AG09319 (cell line): ENCODE measurements at regions not wholly inside any gene's neighbourhood (a gene's known extent, or its start where the extent isn't known, plus 50 kb on each side); places are given as distances from the start of the nearest gene placed in this dataset.

ENCODE experiments used
- DNase-seq: peaks from one replicate; pipeline ENCODE4 v3.0.0-alpha.2; 2010; ENCODE audit warnings: low read depth; ENCODE audit errors: extremely low read depth
- TF ChIP-seq, protein P1 (sequence below): IDR thresholded peaks from 2 replicates; pipeline ENCODE4 v1.5.1; 2011; ENCODE audit warnings: low read depth, mild to moderate bottlenecking, inconsistent platforms, low read length, moderate library complexity

DNA sequence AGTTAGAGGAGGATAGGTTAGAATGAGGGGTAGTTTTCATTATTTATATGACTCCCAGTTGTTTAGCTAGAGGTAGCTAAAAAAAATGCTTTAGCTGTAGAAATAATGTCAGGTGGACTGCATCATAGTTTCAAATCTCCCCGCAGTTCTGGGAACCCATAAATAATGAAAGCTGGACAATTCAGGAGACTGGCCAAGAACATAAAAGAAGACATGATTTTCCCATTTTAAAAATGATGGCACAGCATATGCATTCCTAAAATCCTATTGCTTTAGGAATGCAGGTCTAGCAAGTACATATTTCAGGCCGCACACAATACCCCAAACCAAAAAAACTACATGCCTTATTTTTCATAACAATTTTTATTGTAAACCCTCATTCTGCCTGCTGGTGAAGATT, 143.3 kb downstream of the CTH start:
- TF ChIP-seq, protein P1, sequence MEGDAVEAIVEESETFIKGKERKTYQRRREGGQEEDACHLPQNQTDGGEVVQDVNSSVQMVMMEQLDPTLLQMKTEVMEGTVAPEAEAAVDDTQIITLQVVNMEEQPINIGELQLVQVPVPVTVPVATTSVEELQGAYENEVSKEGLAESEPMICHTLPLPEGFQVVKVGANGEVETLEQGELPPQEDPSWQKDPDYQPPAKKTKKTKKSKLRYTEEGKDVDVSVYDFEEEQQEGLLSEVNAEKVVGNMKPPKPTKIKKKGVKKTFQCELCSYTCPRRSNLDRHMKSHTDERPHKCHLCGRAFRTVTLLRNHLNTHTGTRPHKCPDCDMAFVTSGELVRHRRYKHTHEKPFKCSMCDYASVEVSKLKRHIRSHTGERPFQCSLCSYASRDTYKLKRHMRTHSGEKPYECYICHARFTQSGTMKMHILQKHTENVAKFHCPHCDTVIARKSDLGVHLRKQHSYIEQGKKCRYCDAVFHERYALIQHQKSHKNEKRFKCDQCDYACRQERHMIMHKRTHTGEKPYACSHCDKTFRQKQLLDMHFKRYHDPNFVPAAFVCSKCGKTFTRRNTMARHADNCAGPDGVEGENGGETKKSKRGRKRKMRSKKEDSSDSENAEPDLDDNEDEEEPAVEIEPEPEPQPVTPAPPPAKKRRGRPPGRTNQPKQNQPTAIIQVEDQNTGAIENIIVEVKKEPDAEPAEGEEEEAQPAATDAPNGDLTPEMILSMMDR: no peak
- DNase-seq: no peak

- TF ChIP-seq, protein P1: no peak
- DNase-seq: no peak
Measured at GRCh38 chr1:70556541-70556940, 145.5 kb downstream of the CTH start.

- DNase-seq: no peak
- TF ChIP-seq, protein P1: no peak
Measured at GRCh38 chr1:70567167-70567566, 156.1 kb downstream of the CTH start.

DNA sequence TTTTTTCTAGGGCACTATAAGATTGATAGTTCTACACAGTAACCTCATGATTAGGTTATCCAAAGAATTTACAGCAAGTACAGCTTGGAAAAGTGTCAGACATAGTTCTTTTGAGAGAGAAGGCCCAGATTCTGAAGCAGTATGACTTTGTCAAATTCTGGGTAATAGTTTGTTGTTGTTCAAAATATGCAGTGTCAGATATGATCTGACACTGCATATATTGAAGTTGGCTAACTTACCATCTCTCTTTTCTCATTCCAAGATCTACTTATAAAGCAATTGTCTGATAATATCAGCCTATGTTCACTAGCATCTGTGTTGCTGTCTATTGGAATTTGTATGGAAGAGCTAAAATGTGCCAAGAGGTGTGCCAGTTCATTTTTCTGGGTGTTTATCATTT, 160.1 kb downstream of the CTH start:
- DNase-seq: no peak
- TF ChIP-seq, protein P1: no peak

GRCh38 chr1:70573317-70573843, 162.3 kb downstream of the CTH start:
- no peak for DNase-seq
- TF ChIP-seq, protein P1: no peak

GRCh38 chr1:70581661-70582060, 170.6 kb downstream of the CTH start:
- no peak for DNase-seq
- TF ChIP-seq, protein P1: no peak

GRCh38 chr1:70583522-70583921, 172.5 kb downstream of the CTH start:
- TF ChIP-seq, protein P1: no peak
- no peak for DNase-seq
